ENCODE measurements at regions not wholly inside any gene's neighbourhood (a gene's known extent, or its start where the extent isn't known, plus 50 kb on each side); places are given as distances from the start of the nearest gene placed in this dataset.

- TF ChIP-seq, protein P1, sequence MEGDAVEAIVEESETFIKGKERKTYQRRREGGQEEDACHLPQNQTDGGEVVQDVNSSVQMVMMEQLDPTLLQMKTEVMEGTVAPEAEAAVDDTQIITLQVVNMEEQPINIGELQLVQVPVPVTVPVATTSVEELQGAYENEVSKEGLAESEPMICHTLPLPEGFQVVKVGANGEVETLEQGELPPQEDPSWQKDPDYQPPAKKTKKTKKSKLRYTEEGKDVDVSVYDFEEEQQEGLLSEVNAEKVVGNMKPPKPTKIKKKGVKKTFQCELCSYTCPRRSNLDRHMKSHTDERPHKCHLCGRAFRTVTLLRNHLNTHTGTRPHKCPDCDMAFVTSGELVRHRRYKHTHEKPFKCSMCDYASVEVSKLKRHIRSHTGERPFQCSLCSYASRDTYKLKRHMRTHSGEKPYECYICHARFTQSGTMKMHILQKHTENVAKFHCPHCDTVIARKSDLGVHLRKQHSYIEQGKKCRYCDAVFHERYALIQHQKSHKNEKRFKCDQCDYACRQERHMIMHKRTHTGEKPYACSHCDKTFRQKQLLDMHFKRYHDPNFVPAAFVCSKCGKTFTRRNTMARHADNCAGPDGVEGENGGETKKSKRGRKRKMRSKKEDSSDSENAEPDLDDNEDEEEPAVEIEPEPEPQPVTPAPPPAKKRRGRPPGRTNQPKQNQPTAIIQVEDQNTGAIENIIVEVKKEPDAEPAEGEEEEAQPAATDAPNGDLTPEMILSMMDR (IDR thresholded peaks at IDR 0.05 in 2 of 3, conservative IDR thresholded peaks at IDR 0.05 in 1 of 3; ENCODE audit: borderline replicate concordance in 1 of 3, insufficient read depth in 1 of 3, low read depth in 2 of 3, low read length in 2 of 3): no peak
- TF ChIP-seq EZH2 (IDR thresholded peaks at IDR 0.05): no peak
- TF ChIP-seq JUND (IDR thresholded peaks at IDR 0.05): no peak
Observed at GRCh38 chr15:70538278-70538677, 225.1 kb downstream of the UACA start.
